ENCODE measurements at regions not wholly inside any gene's neighbourhood (a gene's known extent, or its start where the extent isn't known, plus 50 kb on each side); places are given as distances from the start of the nearest gene placed in this dataset.

GRCh38 chr6:7050872-7051779 is 56.6 kb upstream of the RREB1 start:
- peaks cover 9% of the 10 kb centered on the region for H3K4me1 ChIP-seq (ENCODE audit: control insufficient read depth, insufficient read depth, low read length, poor library complexity, severe bottlenecking)
- peak overlapping the region; percentile 42 for H3K4me3 ChIP-seq (ENCODE audit: extremely low read depth, insufficient read depth, low read length, poor library complexity, severe bottlenecking)
- no peaks in the 10 kb centered on the region for H3K36me3 ChIP-seq (ENCODE audit: control insufficient read depth, insufficient read depth, low read length)
- WGBS, 2 experiments (ENCODE audit: insufficient coverage in 2 of 2) = 3 to 5% methylated on average over 51 to 54 of the region's 68 CpGs
- H3K9me3 ChIP-seq (ENCODE audit: control insufficient read depth, low read length) = no peaks in the 10 kb centered on the region
- H3K27ac ChIP-seq (ENCODE audit: low read depth, low read length, severe bottlenecking) = peak overlapping the region; percentile 64

- Histone ChIP-seq H3K27ac (ENCODE audit: low read depth, low read length, severe bottlenecking) (peak overlapping the region; percentile 64), H3K4me3 (ENCODE audit: extremely low read depth, insufficient read depth, low read length, poor library complexity, severe bottlenecking) (peak overlapping the region; percentile 42), H3K9me3 (ENCODE audit: control insufficient read depth, low read length) (no peaks in the 10 kb centered on the region), H3K36me3 (ENCODE audit: control insufficient read depth, insufficient read depth, low read length) (no peaks in the 10 kb centered on the region), H3K4me1 (ENCODE audit: control insufficient read depth, insufficient read depth, low read length, poor library complexity, severe bottlenecking) (peaks cover 9% of the 10 kb centered on the region)
- 0 to 1% methylated on average over 7 to 39 of the region's 59 CpGs for WGBS, 2 experiments (ENCODE audit: insufficient coverage in 2 of 2)
Observed at GRCh38 chr6:7051780-7052442, 55.9 kb upstream of the RREB1 start.

- peak overlapping the region; percentile 42 for H3K4me3 ChIP-seq (ENCODE audit: extremely low read depth, insufficient read depth, low read length, poor library complexity, severe bottlenecking)
- H3K9me3 ChIP-seq (ENCODE audit: control insufficient read depth, low read length) = no peaks in the 10 kb centered on the region
- no peaks in the 10 kb centered on the region for H3K36me3 ChIP-seq (ENCODE audit: control insufficient read depth, insufficient read depth, low read length)
- H3K27ac ChIP-seq (ENCODE audit: low read depth, low read length, severe bottlenecking) = peak overlapping the region; percentile 29
- 3% methylated on average over 12 to 13 of the region's 31 CpGs for WGBS, 2 experiments (ENCODE audit: insufficient coverage in 2 of 2)
- H3K4me1 ChIP-seq (ENCODE audit: control insufficient read depth, insufficient read depth, low read length, poor library complexity, severe bottlenecking) = peaks cover 9% of the 10 kb centered on the region
Observed at GRCh38 chr6:7052443-7053011, 55.2 kb upstream of the RREB1 start.

- 40 to 75% methylated on average over 2 to 3 of the region's 5 CpGs for WGBS, 2 experiments (ENCODE audit: insufficient coverage in 2 of 2)
- Histone ChIP-seq H3K27ac (ENCODE audit: low read depth, low read length, severe bottlenecking) (peak overlapping the region; percentile 29), H3K36me3 (ENCODE audit: control insufficient read depth, insufficient read depth, low read length) (no peaks in the 10 kb centered on the region), H3K9me3 (ENCODE audit: control insufficient read depth, low read length) (no peaks in the 10 kb centered on the region), H3K4me3 (ENCODE audit: extremely low read depth, insufficient read depth, low read length, poor library complexity, severe bottlenecking) (no peak overlapping the region), H3K4me1 (ENCODE audit: control insufficient read depth, insufficient read depth, low read length, poor library complexity, severe bottlenecking) (peaks cover 14% of the 10 kb centered on the region)
Observed at GRCh38 chr6:7053125-7053774, 54.5 kb upstream of the RREB1 start.

Data from mesodermal cell (in vitro differentiated cells).